ENCODE measurements at regions not wholly inside any gene's neighbourhood (a gene's known extent, or its start where the extent isn't known, plus 50 kb on each side); places are given as distances from the start of the nearest gene placed in this dataset.

DNA sequence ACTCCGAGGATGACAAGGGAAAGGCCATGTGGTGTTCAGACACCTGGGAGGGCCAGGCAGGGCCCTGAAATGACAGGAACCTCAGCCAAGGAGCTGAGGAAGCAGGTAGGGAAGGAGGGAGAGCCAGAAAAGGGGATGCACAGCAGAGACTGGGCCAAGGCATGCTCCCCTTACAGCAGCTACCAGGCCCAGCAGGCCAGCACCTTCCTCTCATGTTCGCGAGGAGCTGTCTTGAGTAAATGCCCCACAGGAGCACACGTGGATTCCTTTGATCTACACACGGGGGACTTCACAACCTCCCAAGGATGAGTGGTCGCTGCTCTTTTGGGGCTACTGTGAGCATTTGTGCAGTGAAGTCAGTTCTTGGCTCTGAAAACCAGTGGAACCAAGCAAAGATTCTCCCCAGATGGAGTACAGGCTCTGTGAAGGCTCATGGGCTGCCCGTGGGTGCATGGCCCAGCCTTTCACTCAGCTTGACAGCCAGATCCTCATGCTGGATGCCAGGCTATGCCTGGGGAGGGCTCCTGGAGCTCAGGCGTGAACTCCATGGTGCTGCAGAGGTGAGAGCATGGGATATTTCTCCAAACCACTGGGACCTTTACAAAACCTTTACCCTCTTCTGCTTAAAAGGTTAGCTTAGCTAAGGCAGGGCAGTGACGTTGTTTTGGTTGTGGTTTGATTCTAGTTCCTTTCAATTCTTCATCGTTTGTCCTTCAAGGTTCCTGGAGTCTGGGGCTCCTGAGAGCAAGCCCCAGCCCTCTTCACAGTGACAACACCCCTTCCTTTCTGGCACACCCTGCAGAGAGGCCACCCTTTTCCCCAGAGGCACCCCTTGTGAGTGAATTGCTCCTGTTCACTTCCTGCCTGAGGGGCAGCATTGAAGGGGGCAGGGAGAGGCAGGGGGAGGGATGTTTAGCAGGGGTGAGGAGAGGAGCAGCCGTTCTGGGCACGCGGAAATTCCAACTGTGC, 74.2 kb upstream of the ZPBP start:
- ChIA-PET RAD21 (ENCODE audit: unreplicated experiment) (interaction anchor here (1.2 to 1.4 kb wide), 2 partner anchors 11 to 251 kb away, joined by 3 to 5 read pairs; no protein-coding TSS in a partner anchor), POLR2A (interaction anchor here (0.6 kb wide), 2 partner anchors 11 to 87 kb away, joined by 4 to 6 read pairs; no protein-coding TSS in a partner anchor), CTCF (interaction anchor here (0.7 to 1.0 kb wide), 3 partner anchors 24 to 250 kb away, joined by 3 read pairs; no protein-coding TSS in a partner anchor), SMC1A (ENCODE audit: uncharacterized antibody, unreplicated experiment) (interaction anchor here (0.7 to 1.5 kb wide), 6 partner anchors 11 to 30 kb away, joined by 3 to 8 read pairs (median 4); no protein-coding TSS in a partner anchor)
- intact Hi-C loops (cut with micrococcal nuclease; ENCODE audit: unreplicated experiment) = no loop called here
- H3K4me2 ChIP-seq (ENCODE audit: control insufficient read depth, insufficient read depth) = peak overlapping the region; percentile 17; the same call in 1 of the 2 replicates
- H3K79me2 ChIP-seq (ENCODE audit: control insufficient read depth, insufficient read depth, low read length) = no peaks in the 10 kb centered on the region
- WGBS (ENCODE audit: insufficient coverage, insufficient replicate concordance, low lambda C conversion rate, missing lambda C conversion rate) = 25% methylated on average over 13 of the region's 13 CpGs
- in situ Hi-C loops (cut with MboI) = no loop called here
- H3K27ac ChIP-seq (ENCODE audit: control insufficient read depth, insufficient read depth) = no peak overlapping the region
- FAIRE-seq = no peak
- H3K4me1 ChIP-seq (ENCODE audit: control insufficient read depth, insufficient read depth, low read length) = peaks cover 8% of the 10 kb centered on the region; the same call in 1 of the 2 replicates
- peak; percentile 81 for ATAC-seq
- DNase-seq (ENCODE audit: low read depth, low spot score) = no peak
- H3K4me3 ChIP-seq = no peak overlapping the region
- H3K36me3 ChIP-seq (ENCODE audit: control insufficient read depth in 2 of 2, insufficient read depth in 2 of 2, low read length in 1 of 2) = no peaks in the 10 kb centered on the region
- no peak overlapping the region for H3K9ac ChIP-seq (ENCODE audit: control insufficient read depth, insufficient read depth, low read length)
- peak overlapping the region; percentile 68 for H2AFZ ChIP-seq (ENCODE audit: control insufficient read depth, low read depth, low read length)
- H4K20me1 ChIP-seq (ENCODE audit: control insufficient read depth, insufficient read depth) = no peaks in the 10 kb centered on the region
- peak; percentile 61 for TF ChIP-seq MEF2B (IDR thresholded peaks at IDR 0.05; ENCODE audit: partially characterized antibody, poor library complexity, severe bottlenecking)
- TF ChIP-seq RUNX3 (IDR thresholded peaks at IDR 0.05; ENCODE audit: low read length) = peak; percentile 28; the same call in 1 of the 2 replicates
- TF ChIP-seq, protein P1, sequence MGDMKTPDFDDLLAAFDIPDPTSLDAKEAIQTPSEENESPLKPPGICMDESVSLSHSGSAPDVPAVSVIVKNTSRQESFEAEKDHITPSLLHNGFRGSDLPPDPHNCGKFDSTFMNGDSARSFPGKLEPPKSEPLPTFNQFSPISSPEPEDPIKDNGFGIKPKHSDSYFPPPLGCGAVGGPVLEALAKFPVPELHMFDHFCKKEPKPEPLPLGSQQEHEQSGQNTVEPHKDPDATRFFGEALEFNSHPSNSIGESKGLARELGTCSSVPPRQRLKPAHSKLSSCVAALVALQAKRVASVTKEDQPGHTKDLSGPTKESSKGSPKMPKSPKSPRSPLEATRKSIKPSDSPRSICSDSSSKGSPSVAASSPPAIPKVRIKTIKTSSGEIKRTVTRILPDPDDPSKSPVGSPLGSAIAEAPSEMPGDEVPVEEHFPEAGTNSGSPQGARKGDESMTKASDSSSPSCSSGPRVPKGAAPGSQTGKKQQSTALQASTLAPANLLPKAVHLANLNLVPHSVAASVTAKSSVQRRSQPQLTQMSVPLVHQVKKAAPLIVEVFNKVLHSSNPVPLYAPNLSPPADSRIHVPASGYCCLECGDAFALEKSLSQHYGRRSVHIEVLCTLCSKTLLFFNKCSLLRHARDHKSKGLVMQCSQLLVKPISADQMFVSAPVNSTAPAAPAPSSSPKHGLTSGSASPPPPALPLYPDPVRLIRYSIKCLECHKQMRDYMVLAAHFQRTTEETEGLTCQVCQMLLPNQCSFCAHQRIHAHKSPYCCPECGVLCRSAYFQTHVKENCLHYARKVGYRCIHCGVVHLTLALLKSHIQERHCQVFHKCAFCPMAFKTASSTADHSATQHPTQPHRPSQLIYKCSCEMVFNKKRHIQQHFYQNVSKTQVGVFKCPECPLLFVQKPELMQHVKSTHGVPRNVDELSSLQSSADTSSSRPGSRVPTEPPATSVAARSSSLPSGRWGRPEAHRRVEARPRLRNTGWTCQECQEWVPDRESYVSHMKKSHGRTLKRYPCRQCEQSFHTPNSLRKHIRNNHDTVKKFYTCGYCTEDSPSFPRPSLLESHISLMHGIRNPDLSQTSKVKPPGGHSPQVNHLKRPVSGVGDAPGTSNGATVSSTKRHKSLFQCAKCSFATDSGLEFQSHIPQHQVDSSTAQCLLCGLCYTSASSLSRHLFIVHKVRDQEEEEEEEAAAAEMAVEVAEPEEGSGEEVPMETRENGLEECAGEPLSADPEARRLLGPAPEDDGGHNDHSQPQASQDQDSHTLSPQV (IDR thresholded peaks at IDR 0.05) = no peak
- H3K9me3 ChIP-seq (replicated peaks; ENCODE audit: control insufficient read depth, insufficient read depth, low read length) = no peaks in the 10 kb centered on the region
- H3K27me3 ChIP-seq (replicated peaks in 1 of 2; ENCODE audit: control insufficient read depth in 2 of 2, insufficient read depth in 2 of 2, low read length in 1 of 2) = no peaks in the 10 kb centered on the region
- BruUV-seq (replicated peaks) = no TSS peak

All from GM12878 (cell line).